HG03439 (cell line): ENCODE measurements at regions not wholly inside any gene's neighbourhood (a gene's known extent, or its start where the extent isn't known, plus 50 kb on each side); places are given as distances from the start of the nearest gene placed in this dataset.
"Not testable (repeated sequence)": the region's sequence is repeated elsewhere in the genome, so short reads cannot be mapped to it uniquely, and the experiment has no call there.

Experiments
- ATAC-seq: cut with Tn5 transposase; IDR thresholded peaks from one replicate; pipeline ENCODE4 v1.9.1; 2021; ENCODE audit warnings: mild to moderate bottlenecking, moderate library complexity; ENCODE audit not compliant: unreplicated experiment

GRCh38 chr10:32142646-32143045 lies 86.4 kb upstream of the KIF5B start:
- no peak for ATAC-seq

- ATAC-seq, result no peak
Measured at GRCh38 chr10:32141018-32141807, 85.0 kb upstream of the KIF5B start.

GRCh38 chr10:32140403-32140802 lies 84.2 kb upstream of the KIF5B start:
- ATAC-seq, result no peak

- ATAC-seq, result no peak
Measured at GRCh38 chr10:32139223-32140073, 83.2 kb upstream of the KIF5B start.

GRCh38 chr10:32136927-32137326 lies 80.7 kb upstream of the KIF5B start:
- not testable (repeated sequence) for ATAC-seq

- ATAC-seq, result not testable (repeated sequence)
Measured at GRCh38 chr10:32135796-32136195, 79.6 kb upstream of the KIF5B start.

GRCh38 chr10:32132357-32132946 lies 76.2 kb upstream of the KIF5B start:
- ATAC-seq, result no peak

- ATAC-seq, result no peak
Measured at GRCh38 chr10:32131388-32131787, 75.2 kb upstream of the KIF5B start.

- no peak for ATAC-seq
Measured at GRCh38 chr10:32130788-32131187, 74.6 kb upstream of the KIF5B start.

- ATAC-seq, result no peak
Measured at GRCh38 chr10:32125023-32125422, 68.8 kb upstream of the KIF5B start.

GRCh38 chr10:32123021-32123420 lies 66.8 kb upstream of the KIF5B start:
- no peak for ATAC-seq

GRCh38 chr10:32121648-32122047 lies 65.4 kb upstream of the KIF5B start:
- ATAC-seq, result no peak

- ATAC-seq, result no peak
Measured at GRCh38 chr10:32120147-32120546, 63.9 kb upstream of the KIF5B start.

- no peak for ATAC-seq
Measured at GRCh38 chr10:32114508-32114907, 58.3 kb upstream of the KIF5B start.

- no peak for ATAC-seq
Measured at GRCh38 chr10:32112055-32112454, 55.8 kb upstream of the KIF5B start.

- no peak for ATAC-seq
Measured at GRCh38 chr10:32111585-32111984, 55.4 kb upstream of the KIF5B start.

- no peak for ATAC-seq
Measured at GRCh38 chr10:32110790-32111189, 54.6 kb upstream of the KIF5B start.

- ATAC-seq, result no peak
Measured at GRCh38 chr10:32109603-32110002, 53.4 kb upstream of the KIF5B start.
